Ovary (tissue), 3 donors: ENCODE measurements at regions not wholly inside any gene's neighbourhood (a gene's known extent, or its start where the extent isn't known, plus 50 kb on each side); places are given as distances from the start of the nearest gene placed in this dataset.

Experiments used
- POLR2A ChIP-seq: fragments of 450-650 bp; IDR thresholded peaks from one replicate; pipeline ENCODE4 v1.6.1; 2017; ENCODE audit warnings: antibody characterized with exemption, mild to moderate bottlenecking, moderate library complexity
- TF ChIP-seq, protein P1 (sequence below), 3 donors: fragments of 450-650 bp in 2 of 3; fragments of 200-600 bp in 1 of 3; IDR thresholded peaks; one replicate each; pipeline versions ENCODE4 v1.5.1 to v1.8.0; 2016 to 2022; ENCODE audit warnings: antibody characterized with exemption in 3 of 3, mild to moderate bottlenecking in 1 of 3
- donor health status: DM: no; HTN: no; CAD: no.

DNA sequence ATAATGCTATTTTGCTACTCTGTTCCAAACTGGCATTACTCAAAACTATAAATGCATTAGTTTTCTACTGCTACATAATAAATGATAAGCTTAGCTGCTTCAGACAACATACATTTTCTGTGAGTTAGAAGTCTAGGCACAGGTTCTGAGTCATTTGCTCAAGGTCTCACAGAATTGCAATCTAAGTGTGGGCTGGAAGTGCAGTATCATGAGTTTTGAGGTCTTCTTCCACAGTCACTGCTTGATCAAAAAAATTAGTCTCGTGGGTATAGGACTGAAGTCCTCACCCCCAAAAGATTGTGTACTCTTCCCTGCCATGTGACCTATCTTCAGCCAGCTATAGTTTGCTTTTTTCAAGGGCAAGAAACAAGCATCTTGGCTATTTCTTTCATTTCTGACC lies 676.9 kb downstream of the ADCYAP1 start:
- no peak for TF ChIP-seq POLR2A
- TF ChIP-seq, protein P1, sequence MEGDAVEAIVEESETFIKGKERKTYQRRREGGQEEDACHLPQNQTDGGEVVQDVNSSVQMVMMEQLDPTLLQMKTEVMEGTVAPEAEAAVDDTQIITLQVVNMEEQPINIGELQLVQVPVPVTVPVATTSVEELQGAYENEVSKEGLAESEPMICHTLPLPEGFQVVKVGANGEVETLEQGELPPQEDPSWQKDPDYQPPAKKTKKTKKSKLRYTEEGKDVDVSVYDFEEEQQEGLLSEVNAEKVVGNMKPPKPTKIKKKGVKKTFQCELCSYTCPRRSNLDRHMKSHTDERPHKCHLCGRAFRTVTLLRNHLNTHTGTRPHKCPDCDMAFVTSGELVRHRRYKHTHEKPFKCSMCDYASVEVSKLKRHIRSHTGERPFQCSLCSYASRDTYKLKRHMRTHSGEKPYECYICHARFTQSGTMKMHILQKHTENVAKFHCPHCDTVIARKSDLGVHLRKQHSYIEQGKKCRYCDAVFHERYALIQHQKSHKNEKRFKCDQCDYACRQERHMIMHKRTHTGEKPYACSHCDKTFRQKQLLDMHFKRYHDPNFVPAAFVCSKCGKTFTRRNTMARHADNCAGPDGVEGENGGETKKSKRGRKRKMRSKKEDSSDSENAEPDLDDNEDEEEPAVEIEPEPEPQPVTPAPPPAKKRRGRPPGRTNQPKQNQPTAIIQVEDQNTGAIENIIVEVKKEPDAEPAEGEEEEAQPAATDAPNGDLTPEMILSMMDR (IDR thresholded peaks at IDR 0.05), result no peak
